NCI-H1436 treated with DMSO at 0.1 percent for 48 hours (cell line): ENCODE measurements at regions not wholly inside any gene's neighbourhood (a gene's known extent, or its start where the extent isn't known, plus 50 kb on each side); places are given as distances from the start of the nearest gene placed in this dataset.
"Not testable (repeated sequence)": the region's sequence is repeated elsewhere in the genome, so short reads cannot be mapped to it uniquely, and the experiment has no call there.

ENCODE experiments used
- DNase-seq: peaks from one replicate; lab custom pipeline; 2025; lab: John Stamatoyannopoulos, UW

DNA sequence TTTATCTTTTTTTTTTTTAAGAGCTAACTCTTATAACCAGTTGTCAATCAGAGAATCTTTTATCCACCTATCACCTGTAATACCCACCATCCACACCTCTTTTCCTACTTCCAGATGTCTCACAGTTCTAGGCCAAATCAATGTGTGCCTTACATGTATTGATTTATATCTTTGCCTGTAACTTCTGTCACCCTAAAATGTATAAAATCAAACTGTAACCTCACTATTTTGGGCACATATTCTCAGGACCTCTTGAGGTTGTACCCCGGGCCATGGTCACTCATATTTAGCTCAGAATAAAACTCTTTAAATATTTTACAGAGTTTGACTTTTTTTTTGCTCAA is 404.7 kb upstream of the RORB start:
- no peak for DNase-seq

DNA sequence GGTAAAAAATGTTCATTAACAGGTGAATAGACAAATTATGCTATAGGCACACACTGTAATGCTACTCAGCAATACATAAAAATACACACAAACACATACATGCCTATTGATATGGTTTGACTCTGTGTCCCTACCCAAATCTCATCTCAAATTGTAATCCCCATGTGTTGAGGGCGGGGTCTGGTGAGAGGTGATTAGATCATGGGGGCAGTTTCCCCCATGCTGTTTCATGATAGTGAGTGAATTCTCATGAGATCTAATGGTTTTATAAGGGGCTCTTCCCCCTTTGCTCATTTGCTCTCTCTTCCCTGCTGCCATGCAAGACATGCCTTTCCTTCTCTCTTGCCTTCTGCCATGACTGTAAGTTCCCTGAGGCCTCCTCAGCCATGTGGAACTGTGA is 403.1 kb upstream of the RORB start:
- not testable (repeated sequence) for DNase-seq

DNA sequence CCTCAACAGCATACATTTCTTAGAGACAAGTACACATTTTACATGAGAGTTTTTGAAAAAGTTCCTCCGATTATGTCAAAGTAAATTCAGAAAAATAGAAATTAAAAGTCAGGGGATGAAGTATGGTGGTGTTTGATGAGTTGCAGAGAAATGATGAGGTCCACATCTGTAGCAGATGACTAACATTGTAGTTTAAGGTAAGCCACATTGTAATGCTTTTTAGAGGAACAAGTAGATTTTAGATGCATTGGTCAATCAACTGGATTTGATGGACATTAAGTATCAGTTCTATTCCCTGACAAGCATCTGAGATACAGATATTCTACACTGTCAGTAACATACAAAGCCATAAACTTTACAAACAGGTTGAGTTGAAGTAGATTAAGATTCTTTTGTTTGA is 402.4 kb upstream of the RORB start:
- DNase-seq = no peak

DNA sequence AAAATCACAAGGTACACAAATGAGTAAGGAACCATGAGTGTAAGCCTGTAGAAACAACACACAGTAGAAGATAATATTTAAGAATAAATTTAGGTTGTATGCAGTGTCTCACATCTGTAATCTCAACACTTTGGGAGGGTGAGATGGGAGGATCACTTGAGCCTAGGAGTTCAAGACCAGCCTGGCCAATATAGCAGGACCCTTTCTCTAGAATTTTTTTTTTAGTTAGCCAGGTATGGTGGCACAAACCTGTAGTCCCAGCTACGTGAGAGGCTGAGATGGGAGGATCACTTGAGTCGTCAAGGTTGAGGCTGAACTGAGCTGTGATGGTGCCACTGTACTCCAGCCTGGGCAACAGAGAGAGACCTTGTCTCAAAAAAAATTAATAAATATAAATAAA is 401.2 kb upstream of the RORB start:
- DNase-seq = no peak

DNA sequence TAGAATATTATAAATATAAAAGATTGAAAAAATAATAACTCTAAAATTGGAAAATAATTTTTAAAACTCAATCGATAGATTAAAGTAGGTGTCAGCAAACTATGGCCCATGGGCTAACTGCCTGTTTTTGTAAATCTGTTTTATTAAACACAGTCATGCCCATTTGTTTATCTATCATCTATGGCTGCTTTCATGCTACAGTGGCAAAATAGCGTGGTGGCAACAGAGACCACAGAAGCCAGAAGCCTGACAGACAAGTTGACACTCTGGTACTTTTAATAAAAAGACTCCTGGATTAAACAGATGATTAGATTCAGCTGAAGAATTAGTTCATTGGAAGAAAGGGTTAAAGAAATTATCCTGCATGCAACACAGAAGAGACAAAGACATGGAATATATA is 400.7 kb upstream of the RORB start:
- no peak for DNase-seq

DNA sequence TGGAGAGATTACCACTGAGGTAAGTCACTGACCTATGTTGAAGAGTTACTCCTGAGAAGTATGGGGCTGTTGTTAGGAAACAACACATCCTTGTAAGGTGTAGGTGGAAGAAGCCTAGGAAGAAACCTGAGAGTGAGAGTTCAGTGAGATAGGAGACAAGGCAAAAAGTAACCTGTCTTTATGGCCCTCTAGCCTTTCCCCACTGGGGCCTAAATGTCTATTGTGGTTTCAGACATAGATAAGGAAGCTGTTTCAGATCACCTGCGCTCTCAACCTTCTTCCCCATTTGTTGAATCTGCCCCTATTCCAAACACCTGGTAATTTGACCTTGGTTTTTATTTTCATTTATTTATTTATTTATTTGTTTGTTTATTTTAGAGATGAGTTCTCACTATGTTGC is 397.1 kb upstream of the RORB start:
- DNase-seq = no peak

DNA sequence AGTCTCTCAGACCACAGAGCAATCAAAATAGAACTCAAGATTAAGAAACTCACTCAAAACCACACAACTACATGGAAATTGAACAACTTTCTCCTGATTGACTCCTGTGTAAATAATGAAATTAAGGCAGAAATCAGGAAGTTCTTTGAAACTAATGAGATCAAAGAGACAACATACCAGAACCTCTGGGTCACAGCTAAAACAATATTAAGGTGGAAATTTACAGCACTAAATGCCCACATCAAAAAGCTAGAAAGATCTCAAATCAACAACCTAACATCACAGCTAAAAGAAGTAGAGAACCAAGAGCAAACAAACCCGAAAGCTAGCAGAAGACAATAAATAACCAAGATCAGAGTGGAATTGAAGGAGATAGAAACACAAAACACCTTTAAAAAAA is 395.0 kb upstream of the RORB start:
- not testable (repeated sequence) for DNase-seq

DNA sequence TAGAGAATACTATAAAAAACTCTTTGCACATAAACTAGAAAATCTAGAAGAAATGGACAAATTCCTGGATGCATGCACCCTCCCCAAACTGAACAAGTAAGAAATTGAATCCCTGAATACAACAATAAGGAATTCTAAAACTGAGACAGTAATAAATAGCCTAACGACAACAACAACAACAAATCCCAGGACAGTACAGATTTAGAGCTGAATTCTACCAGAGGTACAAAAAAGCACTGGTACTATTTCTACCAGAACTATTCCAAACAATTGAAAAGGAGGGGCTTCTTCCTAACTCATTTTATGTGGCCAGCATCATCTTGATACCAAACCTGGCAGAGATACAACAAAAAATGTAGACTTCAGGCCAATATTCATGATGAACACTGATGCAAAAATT is 394.4 kb upstream of the RORB start:
- DNase-seq = no peak

DNA sequence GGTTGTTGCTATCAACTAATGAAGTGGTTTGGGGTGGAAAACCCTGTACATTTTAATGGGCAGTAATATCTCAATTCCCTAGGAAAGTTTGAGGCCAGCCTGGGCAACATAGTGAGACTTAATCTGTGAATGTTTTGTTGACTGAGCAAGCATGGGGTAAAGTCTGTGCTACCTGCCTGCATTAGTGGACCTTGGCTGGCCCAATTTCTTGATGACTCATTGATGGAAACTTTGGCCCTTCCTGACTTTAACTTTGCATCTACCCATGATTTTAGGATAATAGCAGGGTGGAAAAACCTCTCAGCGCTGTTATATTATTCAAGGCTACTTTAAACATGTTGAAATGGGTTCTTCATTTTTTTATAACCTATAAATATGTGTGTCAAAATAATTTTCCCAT is 389.4 kb upstream of the RORB start:
- no peak for DNase-seq

DNA sequence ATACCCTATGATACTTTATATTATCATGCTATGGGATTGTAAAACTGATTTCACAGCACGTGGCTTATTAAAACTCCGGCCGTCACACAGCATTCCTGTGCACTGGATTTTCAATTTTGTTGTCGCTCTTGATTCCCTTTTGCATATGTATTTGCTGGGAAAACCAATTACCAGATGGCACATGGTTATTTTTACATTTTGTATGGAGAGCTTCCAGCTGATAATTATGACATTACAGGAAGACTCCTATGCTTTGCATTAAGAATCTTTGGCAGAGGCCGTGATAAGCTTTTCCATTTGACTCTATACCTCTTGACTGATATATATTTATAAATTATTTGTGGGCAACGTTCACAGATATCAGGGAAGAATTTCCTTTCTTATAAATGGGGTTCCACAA is 381.2 kb upstream of the RORB start:
- no peak for DNase-seq

DNA sequence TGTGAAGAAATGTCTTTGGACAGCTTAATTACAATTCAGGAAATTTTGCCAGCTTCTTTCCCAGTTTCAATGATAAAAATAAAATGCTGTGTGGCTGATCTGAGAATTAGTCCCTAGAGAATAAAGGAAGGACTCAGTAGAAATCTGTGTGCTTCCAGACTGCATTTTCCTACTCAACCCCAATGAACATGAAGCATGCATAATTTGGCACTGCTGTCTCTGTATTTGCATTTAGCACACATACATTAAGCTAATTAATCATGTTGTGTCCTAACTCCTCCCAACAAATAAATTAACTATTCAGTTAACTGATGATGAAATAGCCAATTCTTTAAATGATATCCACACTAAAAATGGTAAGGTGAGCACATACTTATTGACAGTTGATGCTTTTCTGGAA is 380.0 kb upstream of the RORB start:
- no peak for DNase-seq

DNA sequence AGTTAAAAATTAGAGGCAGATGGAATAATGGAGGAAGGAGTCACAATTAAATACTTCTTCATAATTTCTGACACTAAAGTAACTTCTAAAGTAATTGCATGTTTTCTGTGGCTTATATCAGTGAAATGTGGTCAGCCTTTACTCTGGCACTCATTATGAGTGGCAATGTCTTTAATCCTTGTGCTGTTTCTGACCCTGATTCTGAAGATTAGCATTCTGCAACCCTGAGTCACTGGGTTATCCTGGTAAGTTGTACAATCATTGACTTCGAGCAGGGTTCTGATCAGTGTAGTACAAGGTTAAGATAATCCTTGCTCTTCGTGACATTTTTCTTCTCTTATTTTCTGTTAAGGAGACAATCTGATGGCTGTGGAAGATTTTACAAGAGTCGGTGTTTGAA is 379.4 kb upstream of the RORB start:
- DNase-seq = no peak

DNA sequence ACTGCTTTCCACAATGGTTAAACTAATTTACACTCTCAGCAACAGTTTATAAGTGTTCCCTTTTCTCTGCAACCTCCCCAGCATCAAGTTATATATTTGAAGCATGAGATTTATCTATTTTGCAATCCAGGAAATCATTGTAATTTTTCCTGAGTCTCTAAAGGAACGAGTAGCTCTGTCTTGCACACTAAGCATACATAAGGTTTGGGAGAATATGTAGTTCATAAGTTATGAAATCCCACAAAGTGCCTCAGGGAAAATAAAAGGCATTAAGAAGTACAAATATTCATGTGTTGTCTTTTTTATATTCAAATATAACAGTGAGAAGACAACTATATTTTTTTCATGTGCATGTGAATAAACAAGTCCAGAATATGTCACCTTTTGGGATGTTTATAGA is 377.1 kb upstream of the RORB start:
- DNase-seq = no peak

DNA sequence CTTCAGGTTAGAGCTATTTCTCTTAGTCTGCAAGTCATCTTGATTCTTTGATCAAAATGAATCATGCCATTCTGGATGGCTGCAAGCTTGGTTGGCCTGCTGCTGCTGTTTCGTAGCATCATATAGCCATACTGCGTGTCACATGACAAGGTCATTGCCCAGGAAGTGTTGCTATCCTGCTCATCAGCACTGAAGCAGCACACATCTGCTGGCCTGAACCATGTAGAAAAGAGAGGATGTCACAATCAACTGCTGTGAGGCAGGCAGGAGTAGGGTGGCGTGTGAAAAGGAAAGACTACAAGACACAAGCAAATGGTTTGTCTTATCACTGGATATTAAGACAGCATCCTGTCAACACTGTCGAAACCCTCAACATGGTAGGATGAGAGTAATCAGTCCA is 376.7 kb upstream of the RORB start:
- DNase-seq = no peak

DNA sequence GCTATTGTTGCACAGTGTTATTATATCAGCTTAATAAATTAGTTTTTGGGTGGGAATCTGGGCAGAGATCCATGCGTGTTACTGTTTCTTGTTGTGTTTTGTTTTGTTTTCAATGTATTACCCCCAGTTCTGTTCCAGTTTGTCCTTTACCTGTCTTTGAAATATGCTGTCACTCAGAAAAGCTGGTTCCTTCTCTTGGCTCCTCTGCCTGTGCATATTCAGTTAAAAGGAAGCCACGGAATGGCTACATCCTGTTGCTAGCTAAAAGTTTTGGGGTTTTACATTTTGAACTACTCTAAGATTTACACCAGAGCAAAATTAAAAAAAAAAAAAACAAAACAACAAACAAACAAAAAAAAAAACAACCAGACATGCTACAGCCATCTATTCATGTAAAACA is 374.9 kb upstream of the RORB start:
- DNase-seq = no peak

DNA sequence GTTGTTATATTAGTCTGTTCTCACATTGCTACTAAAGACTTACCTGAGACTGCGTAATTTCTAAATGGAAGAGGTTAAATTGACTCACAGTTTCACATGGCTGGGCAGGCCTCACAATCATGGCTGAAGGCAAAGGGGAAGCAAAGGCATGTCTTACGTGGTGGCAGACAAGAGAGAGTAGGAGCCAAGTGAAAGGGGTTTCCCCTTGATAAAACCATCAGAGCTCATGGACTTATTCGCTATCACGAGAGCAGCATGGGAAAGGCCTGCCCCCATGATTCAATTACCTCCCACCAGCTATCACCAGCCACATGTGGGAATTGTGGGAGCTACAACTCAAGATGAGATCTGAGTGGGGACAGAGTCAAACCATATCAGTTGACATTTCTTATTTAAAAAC is 374.5 kb upstream of the RORB start:
- DNase-seq = no peak

DNA sequence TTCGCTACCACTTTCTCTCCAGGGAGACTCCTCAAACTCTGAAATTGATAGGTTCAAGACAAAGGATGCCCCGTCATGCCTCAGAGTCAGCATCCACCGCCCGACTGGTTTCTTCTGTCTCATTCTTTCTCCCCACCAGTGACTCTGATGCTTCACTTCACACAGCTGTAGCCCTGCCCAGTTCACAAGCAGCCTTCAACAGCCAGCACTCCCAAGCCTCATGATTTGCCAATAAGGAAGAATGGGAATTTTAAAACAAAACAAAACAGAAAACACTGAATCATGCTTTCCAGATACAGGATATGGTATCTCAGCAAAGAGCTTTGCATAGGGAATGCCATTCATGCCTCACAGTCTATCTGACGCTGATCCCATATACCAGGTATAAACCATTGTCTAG is 371.2 kb upstream of the RORB start:
- no peak for DNase-seq

DNA sequence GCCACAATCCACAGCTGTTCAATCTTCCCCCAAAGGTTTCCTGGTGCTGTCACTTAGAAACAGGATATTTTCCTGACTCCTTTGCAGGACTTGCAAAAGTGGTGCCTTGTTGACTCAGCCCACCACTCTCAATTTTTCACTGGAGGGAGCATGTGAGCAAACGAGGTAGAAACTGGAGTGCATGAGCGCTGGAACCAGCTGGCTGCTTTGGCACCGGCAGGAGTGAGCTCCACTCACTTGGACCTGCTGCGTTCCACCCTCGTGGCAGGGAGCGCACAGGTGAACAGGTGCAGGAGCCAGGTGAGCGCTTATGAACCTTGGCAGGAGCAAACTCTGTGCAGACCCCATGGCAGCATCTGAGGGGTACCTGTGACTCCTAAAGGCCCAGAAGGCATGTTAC is 364.1 kb upstream of the RORB start:
- DNase-seq = no peak

DNA sequence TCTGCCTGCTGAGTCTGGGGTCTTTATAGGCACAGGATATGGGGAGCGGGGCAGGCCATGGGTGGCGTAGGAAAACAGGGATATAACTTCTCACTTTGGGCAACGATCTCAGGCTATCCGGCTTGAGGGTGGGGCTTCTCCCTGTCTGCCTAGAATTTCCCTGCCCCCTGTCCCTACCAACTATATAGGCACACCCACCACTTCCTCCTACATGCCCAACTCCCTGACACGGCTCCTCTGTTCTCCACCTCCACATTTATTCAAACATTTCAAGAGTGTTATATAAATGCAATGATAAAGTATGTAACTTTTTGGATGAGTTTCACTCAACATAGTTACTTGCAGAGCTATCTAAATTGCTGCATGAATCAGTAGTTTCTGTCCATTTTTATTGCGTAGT is 363.2 kb upstream of the RORB start:
- DNase-seq = no peak

DNA sequence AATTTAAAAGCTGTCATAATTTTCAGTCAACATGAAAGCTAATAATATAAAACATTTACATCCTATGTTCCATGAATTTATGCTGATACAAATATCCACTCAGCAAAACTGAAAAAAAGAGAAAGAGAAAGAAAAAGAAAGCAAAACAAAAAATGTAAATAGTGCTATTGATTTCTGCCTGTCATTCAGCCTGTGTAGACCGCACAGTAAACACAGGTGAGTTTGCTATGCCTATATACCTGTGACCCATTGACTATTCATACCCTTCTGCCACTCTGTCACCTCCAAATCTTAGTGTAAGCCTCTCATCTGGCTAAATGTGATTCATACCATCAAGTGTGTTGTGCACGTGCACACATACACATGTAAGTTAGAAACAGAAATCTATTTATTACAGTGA is 359.0 kb upstream of the RORB start:
- no peak for DNase-seq

DNA sequence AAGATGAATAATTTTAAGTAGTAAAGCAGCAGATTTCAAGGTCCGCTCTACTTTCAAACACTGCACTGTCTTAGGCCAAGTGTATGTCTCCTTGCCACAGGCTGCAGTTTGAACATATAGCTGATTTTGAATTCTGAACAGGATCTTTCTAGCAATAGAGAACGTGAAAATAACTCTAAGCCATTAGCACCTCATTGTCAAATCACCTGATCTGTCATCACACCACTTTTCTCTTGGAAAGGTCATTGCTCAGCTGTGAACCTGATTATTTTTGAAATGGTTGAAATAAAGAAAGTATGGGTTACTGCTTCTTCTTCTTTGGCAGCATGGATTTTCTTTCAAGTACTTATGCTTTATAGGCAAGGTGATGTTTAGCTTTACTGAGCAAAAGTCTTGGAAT is 357.0 kb upstream of the RORB start:
- no peak for DNase-seq

DNA sequence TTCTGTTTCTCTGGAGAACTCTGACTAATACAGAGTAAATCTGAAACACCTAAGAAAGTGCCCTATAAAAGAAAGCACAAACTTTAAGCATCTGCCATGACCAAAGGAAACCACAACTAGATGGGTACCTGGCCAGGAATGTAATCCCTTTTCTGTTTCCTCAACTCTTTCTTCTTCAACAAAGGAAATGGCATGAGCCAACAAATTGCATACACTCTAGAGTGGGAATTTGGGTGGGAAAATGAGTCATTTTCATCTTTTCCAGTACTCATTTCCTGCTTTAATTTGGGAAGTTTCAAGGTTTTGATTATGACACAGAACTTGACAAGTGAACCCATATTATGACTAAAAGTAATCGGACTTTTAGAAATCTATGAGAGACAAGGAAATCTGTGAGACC is 349.2 kb upstream of the RORB start:
- DNase-seq = no peak

DNA sequence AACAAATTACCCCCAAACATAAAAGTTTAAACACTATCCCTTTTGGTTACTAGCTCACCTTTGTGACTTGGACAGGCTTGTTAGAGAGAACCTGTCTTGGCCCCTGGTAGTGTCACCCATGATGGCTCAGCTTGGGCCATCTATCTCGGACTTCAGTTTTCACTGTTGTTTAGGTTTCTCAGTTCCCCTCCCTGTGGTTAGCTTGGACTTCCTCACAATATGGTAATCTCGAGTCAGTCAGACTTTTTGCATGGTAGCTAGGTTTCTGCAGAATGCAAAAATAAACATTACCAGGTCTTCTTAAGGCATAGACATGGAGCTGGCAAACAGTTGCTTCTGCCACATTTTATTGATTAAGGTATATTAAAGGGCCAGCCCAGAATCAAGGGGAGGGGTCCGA is 324.3 kb upstream of the RORB start:
- DNase-seq = no peak

DNA sequence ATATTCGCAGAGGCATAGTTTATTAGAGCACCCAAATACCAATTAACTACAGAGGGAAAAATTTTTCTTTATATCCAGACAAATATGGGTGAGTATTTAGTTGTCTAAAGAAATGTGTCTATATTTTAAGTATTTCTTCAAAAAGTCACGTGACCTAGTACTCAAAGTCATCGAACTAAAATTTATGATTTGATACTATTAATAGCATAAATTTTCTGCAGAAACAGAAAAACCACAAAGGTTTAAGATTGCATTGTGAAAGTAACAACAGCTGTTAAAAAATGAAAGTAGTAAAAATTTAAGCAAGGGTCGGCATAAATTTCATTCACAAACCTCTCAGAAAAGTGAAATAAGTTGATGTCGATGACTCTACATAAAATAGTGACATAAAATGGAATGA is 323.9 kb upstream of the RORB start:
- DNase-seq = no peak

DNA sequence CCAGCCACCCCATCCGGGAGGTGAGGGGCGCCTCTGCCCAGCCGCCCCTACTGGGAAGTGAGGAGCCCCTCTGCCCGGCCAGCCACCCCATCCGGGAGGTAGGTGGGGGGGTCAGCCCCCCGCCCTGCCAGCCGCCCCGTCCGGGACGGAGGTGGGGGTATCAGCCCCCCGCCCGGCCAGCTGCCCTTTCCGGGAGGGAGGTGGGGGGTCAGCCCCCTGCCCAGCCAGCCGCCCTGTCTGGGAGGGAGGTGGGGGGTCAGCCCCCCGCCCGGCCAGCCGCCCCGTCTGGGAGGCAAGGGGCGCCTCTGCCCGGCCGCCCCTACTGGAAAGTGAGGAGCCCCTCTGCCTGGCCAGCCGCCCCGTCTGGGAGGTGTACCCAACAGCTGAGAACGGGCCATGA is 299.4 kb upstream of the RORB start:
- DNase-seq = not testable (repeated sequence)

DNA sequence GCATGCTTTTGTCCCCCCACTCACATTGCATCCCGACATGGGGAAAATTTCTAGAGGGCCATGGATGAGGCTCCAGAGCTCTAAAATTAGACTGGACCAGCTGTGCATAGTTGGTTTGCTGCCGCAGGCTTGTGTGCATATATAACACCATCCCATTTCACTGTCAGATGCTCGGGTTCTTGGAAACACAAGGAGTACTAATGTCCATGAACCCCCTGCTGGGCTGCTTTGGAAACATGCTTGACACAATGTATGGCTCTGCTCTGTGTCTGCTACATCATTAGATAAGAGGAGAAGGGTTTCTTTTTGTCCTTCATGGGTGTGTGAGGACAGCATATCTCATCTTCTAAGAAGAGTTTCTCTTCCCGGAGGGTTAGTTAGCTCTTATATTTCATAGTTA is 292.1 kb upstream of the RORB start:
- DNase-seq = no peak
